Brain microvascular endothelial cell (primary cell): ENCODE measurements at regions not wholly inside any gene's neighbourhood (a gene's known extent, or its start where the extent isn't known, plus 50 kb on each side); places are given as distances from the start of the nearest gene placed in this dataset.

Experiments
- DNase-seq: peaks from one replicate; pipeline ENCODE4 v3.0.0-alpha.2; 2020
- H3K27ac ChIP-seq: fragments of 250-450 bp; sonication (Bioruptor Pico); 2 replicates; pipeline ENCODE4 v1.5.1; 2020; ENCODE audit warnings: mild to moderate bottlenecking, moderate library complexity
- H3K27me3 ChIP-seq: fragments of 250-450 bp; sonication (Bioruptor Pico); replicated peaks from 2 replicates; pipeline ENCODE4 v1.5.1; 2020; ENCODE audit warnings: mild to moderate bottlenecking
- H3K36me3 ChIP-seq: fragments of 250-450 bp; sonication (Bioruptor Pico); replicated peaks from 2 replicates; pipeline ENCODE4 v1.5.1; 2020; ENCODE audit warnings: mild to moderate bottlenecking
- H3K4me3 ChIP-seq: 2 replicates; pipeline ENCODE4 v1.5.1; 2011; ENCODE audit warnings: low read depth, mild to moderate bottlenecking, control low read depth, low read length, moderate library complexity
- CTCF ChIP-seq: IDR thresholded peaks from 2 replicates; pipeline ENCODE4 v1.5.1; 2011; ENCODE audit warnings: low read depth, mild to moderate bottlenecking, moderate library complexity, low read length, control low read depth, inconsistent platforms; ENCODE audit errors: missing control alignments
- in situ Hi-C: cut with HindIII; loops from 2 replicates; pipeline ENCODE4 v1.10.0; 2017; ENCODE audit warnings: low sequenced_read_pairs, low pct_ligation_motif_present

GRCh38 chrX:122739770-122740169, 444.3 kb upstream of the GRIA3 start:
- peak; percentile 36 for TF ChIP-seq CTCF
- DNase-seq: no peak
- in situ Hi-C loops: no loop called here
- H3K27ac ChIP-seq: no peak overlapping the region
- H3K36me3 ChIP-seq: no peaks in the 10 kb centered on the region
- H3K27me3 ChIP-seq: no peaks in the 10 kb centered on the region
- no peak overlapping the region for H3K4me3 ChIP-seq

GRCh38 chrX:122770581-122770980, 413.5 kb upstream of the GRIA3 start:
- no peak for TF ChIP-seq CTCF

GRCh38 chrX:122771933-122772332, 412.1 kb upstream of the GRIA3 start:
- in situ Hi-C loops: no loop called here
- no peaks in the 10 kb centered on the region for H3K36me3 ChIP-seq
- DNase-seq: no peak
- no peak overlapping the region for H3K4me3 ChIP-seq
- no peaks in the 10 kb centered on the region for H3K27me3 ChIP-seq
- no peak for TF ChIP-seq CTCF
- no peak overlapping the region for H3K27ac ChIP-seq

More at GRCh38 chrX:122770581-122770980, 413.5 kb upstream of the GRIA3 start:
- Histone ChIP-seq H3K27ac (no peak overlapping the region), H3K27me3 (no peaks in the 10 kb centered on the region), H3K36me3 (no peaks in the 10 kb centered on the region), H3K4me3 (no peak overlapping the region)
- no peak for DNase-seq
- in situ Hi-C loops: no loop called here

GRCh38 chrX:122777766-122778165, 406.3 kb upstream of the GRIA3 start:
- Histone ChIP-seq H3K27ac (no peak overlapping the region), H3K27me3 (no peaks in the 10 kb centered on the region), H3K36me3 (no peaks in the 10 kb centered on the region), H3K4me3 (no peak overlapping the region)
- in situ Hi-C loops: no loop called here
- no peak for TF ChIP-seq CTCF
- DNase-seq: no peak

GRCh38 chrX:122783918-122784317, 400.2 kb upstream of the GRIA3 start:
- no peak for TF ChIP-seq CTCF
- no peaks in the 10 kb centered on the region for H3K27me3 ChIP-seq
- DNase-seq: no peak
- in situ Hi-C loops: no loop called here
- H3K27ac ChIP-seq: no peak overlapping the region
- no peaks in the 10 kb centered on the region for H3K36me3 ChIP-seq
- no peak overlapping the region for H3K4me3 ChIP-seq

GRCh38 chrX:122787231-122787630, 396.8 kb upstream of the GRIA3 start:
- in situ Hi-C loops: no loop called here
- H3K36me3 ChIP-seq: no peaks in the 10 kb centered on the region

More at GRCh38 chrX:122787231-122787630, 396.8 kb upstream of the GRIA3 start:
- H3K27ac ChIP-seq: no peak overlapping the region
- no peak for DNase-seq
- no peaks in the 10 kb centered on the region for H3K27me3 ChIP-seq
- no peak for TF ChIP-seq CTCF
- no peak overlapping the region for H3K4me3 ChIP-seq
